ENCODE measurements at regions not wholly inside any gene's neighbourhood (a gene's known extent, or its start where the extent isn't known, plus 50 kb on each side); places are given as distances from the start of the nearest gene placed in this dataset.
"Not testable (repeated sequence)": the region's sequence is repeated elsewhere in the genome, so short reads cannot be mapped to it uniquely, and the experiment has no call there.

DNA sequence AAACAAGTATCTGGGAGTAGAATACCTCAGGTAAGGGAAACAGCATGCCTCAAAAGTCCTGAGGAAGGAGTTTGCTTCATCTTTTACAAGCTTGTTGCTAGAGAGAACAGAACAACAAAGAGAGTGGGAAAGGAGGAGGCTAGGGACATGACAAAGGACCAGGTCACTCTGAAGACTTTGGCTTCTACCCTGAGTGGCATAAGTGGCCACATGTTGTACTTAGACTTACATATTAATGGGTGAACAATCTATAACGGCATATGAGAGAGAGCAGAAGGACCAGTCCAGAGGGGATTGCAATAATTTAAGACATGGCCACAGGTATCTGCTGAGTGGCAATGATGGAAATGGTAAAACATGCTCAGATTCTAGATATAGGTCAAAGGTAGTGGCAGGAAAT is 668.3 kb upstream of the ADGRB3 start:
- DNase-seq (ENCODE audit: low read depth) = no peak
- TF ChIP-seq, protein P1, sequence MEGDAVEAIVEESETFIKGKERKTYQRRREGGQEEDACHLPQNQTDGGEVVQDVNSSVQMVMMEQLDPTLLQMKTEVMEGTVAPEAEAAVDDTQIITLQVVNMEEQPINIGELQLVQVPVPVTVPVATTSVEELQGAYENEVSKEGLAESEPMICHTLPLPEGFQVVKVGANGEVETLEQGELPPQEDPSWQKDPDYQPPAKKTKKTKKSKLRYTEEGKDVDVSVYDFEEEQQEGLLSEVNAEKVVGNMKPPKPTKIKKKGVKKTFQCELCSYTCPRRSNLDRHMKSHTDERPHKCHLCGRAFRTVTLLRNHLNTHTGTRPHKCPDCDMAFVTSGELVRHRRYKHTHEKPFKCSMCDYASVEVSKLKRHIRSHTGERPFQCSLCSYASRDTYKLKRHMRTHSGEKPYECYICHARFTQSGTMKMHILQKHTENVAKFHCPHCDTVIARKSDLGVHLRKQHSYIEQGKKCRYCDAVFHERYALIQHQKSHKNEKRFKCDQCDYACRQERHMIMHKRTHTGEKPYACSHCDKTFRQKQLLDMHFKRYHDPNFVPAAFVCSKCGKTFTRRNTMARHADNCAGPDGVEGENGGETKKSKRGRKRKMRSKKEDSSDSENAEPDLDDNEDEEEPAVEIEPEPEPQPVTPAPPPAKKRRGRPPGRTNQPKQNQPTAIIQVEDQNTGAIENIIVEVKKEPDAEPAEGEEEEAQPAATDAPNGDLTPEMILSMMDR (IDR thresholded peaks at IDR 0.05; ENCODE audit: insufficient read depth, low read depth, low read length) = no peak
- Histone ChIP-seq H3K36me3 (ENCODE audit: control insufficient read depth, insufficient read depth, low read length) (no peaks in the 10 kb centered on the region), H3K4me3 (ENCODE audit: low read depth, low read length) (no peak overlapping the region), H3K27me3 (ENCODE audit: control insufficient read depth, insufficient read depth, low read length) (no peaks in the 10 kb centered on the region)
- ChIA-PET POLR2A (no interaction called here), CTCF (no interaction called here)

DNA sequence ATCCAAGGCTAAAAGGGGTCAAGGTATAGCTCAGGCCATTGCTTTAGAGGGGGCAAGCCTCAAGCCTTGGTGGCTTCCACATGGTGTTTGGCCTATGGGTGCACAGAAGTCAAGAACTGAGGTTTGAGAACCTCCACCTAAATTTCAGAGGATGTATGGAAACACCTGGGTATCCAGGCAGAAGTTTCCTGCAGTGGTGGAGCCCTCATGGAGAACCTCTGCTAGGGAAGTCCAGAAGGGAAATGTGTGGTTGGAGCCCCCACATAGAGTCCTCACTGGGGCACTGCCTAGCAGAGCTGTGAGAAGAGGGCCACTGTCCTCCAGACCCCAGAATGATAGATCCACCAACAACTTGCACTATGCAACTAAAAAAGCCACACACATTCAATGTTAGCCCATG is 678.7 kb upstream of the ADGRB3 start:
- CTCF ChIA-PET = no interaction called here
- H3K36me3 ChIP-seq (ENCODE audit: control insufficient read depth, insufficient read depth, low read length) = no peaks in the 10 kb centered on the region
- H3K4me3 ChIP-seq (ENCODE audit: low read depth, low read length) = no peak overlapping the region
- TF ChIP-seq, protein P1 (IDR thresholded peaks at IDR 0.05; ENCODE audit: insufficient read depth, low read depth, low read length) = no peak
- POLR2A ChIA-PET = no interaction called here
- no peaks in the 10 kb centered on the region for H3K27me3 ChIP-seq (ENCODE audit: control insufficient read depth, insufficient read depth, low read length)
- no peak for DNase-seq (ENCODE audit: low read depth)

DNA sequence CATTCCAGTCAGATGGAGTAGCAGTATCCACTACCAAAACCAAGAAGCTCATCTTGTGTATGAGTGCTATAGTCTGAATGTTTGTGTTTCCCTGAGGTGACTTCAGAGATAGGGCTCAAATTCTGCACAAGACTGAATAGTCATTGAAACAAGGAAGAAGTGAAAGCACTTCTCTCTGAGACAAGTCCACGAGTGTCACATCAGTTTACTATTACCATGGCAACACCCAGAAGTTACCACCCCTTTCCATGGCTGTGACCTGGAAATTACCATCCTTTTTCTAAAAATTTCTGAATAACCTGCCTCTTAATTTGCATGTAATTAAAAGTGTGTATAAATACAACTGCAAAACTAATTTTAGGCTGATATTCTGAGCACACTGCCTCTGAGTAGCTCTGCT is 682.1 kb upstream of the ADGRB3 start:
- CTCF ChIA-PET = no interaction called here
- DNase-seq (ENCODE audit: low read depth) = no peak
- POLR2A ChIA-PET = no interaction called here
- TF ChIP-seq, protein P1 (IDR thresholded peaks at IDR 0.05; ENCODE audit: insufficient read depth, low read depth, low read length) = no peak
- H3K36me3 ChIP-seq (ENCODE audit: control insufficient read depth, insufficient read depth, low read length) = no peaks in the 10 kb centered on the region
- no peak overlapping the region for H3K4me3 ChIP-seq (ENCODE audit: low read depth, low read length)
- H3K27me3 ChIP-seq (ENCODE audit: control insufficient read depth, insufficient read depth, low read length) = no peaks in the 10 kb centered on the region

DNA sequence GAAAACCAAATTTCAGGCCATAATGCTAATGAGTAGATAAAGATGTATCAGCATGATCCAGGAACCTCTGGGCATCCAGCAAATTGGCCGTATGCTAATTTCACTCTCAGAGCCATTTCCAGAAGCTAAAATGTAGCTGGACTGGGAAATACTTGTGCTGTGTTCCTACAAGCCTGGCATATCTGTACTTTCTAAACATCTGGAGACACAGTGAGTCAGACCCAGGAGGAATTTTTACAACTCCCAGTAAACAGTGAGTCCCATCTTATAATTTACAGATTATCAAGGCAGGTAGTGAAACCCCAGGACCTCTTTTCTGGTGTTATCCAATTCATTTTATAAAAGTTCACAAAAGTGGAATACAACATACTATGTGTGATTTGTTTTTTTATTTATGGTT is 683.0 kb upstream of the ADGRB3 start:
- peak; percentile 1 for DNase-seq (ENCODE audit: low read depth)
- ChIA-PET CTCF (no interaction called here), POLR2A (no interaction called here)
- TF ChIP-seq, protein P1 (IDR thresholded peaks at IDR 0.05; ENCODE audit: insufficient read depth, low read depth, low read length) = no peak
- Histone ChIP-seq H3K4me3 (ENCODE audit: low read depth, low read length) (no peak overlapping the region), H3K27me3 (ENCODE audit: control insufficient read depth, insufficient read depth, low read length) (no peaks in the 10 kb centered on the region), H3K36me3 (ENCODE audit: control insufficient read depth, insufficient read depth, low read length) (no peaks in the 10 kb centered on the region)

DNA sequence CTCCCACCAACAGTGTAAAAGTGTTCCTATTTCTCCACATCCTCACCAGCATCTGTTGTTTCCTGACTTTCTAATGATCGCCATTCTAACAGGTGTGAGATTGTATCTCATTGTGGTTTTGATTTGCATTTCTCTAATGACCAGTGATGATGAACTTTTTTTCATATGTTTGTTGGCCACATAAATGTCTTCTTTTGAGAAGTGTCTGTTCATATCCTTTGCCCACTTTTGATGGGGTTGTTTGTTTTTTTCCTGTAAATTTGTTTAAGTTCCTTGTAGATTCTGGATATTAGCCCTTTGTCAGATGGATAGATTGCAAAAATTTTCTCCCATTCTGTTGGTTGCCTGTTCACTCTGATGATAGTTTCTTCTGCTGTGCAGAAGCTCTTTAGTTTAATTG is 687.3 kb upstream of the ADGRB3 start:
- H3K27me3 ChIP-seq (ENCODE audit: control insufficient read depth, insufficient read depth, low read length); CTCF ChIA-PET; DNase-seq (ENCODE audit: low read depth); H3K4me3 ChIP-seq (ENCODE audit: low read depth, low read length); POLR2A ChIA-PET; H3K36me3 ChIP-seq (ENCODE audit: control insufficient read depth, insufficient read depth, low read length): not testable (repeated sequence)

DNA sequence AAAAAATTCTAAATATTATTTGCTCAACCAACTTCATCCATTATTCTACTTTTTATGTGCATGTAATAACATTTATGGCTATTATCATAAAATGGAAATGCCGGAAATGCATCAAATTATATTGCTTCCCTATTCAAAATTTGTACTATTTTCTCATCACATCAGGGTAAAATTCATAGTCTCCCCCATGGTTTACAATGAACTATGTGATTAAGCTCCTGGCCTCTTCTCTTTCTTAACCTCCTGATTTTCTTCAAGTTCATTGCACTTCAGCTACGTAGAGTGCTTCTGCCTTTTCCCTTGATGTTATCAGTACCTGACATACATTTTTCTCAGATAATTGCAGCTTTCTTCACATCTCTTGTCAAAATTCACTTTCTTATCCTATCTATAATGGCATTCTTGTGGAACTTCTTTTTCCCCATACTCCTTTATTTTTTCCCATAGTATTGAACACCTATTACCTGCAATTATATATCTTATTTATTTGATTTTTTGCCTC is 699.1 kb upstream of the ADGRB3 start:
- no peak for DNase-seq (ENCODE audit: low read depth)
- TF ChIP-seq, protein P1 (IDR thresholded peaks at IDR 0.05; ENCODE audit: insufficient read depth, low read depth, low read length) = no peak
- POLR2A ChIA-PET = no interaction called here
- H3K36me3 ChIP-seq (ENCODE audit: control insufficient read depth, insufficient read depth, low read length) = no peaks in the 10 kb centered on the region
- CTCF ChIA-PET = no interaction called here
- no peaks in the 10 kb centered on the region for H3K27me3 ChIP-seq (ENCODE audit: control insufficient read depth, insufficient read depth, low read length)
- H3K4me3 ChIP-seq (ENCODE audit: low read depth, low read length) = no peak overlapping the region
